RWPE2 (cell line): ENCODE measurements at regions not wholly inside any gene's neighbourhood (a gene's known extent, or its start where the extent isn't known, plus 50 kb on each side); places are given as distances from the start of the nearest gene placed in this dataset.

ENCODE experiments used
- ATAC-seq: fragments of 200-7000 bp; cut with Tn5 transposase; 3 replicates; pipeline ENCODE4 v1.9.1; 2021; ENCODE audit warnings: low read depth
- DNase-seq: peaks from one replicate; pipeline ENCODE4 v3.0.0-alpha.2; 2020; ENCODE audit warnings: low spot score
- H3K27ac ChIP-seq: fragments of 450-650 bp; 2 replicates; pipeline ENCODE4 v1.5.1; 2017; ENCODE audit warnings: mild to moderate bottlenecking; ENCODE audit not compliant: poor library complexity, severe bottlenecking
- H3K27me3 ChIP-seq: fragments of 250-450 bp; sonication (Bioruptor Pico); 2 replicates; pipeline ENCODE4 v1.5.1; 2021; ENCODE audit warnings: mild to moderate bottlenecking, moderate library complexity; ENCODE audit not compliant: insufficient read depth, poor library complexity, severe bottlenecking
- H3K36me3 ChIP-seq: fragments of 250-450 bp; sonication (Bioruptor Pico); 2 replicates; pipeline ENCODE4 v1.5.1; 2020; ENCODE audit warnings: low read depth, mild to moderate bottlenecking, moderate library complexity
- H3K4me1 ChIP-seq: fragments of 250-450 bp; sonication (Bioruptor Pico); 2 replicates; pipeline ENCODE4 v1.5.1; 2021; ENCODE audit warnings: mild to moderate bottlenecking, moderate library complexity; ENCODE audit not compliant: insufficient read depth, poor library complexity, severe bottlenecking
- H3K4me3 ChIP-seq: fragments of 250-450 bp; sonication (Bioruptor Pico); 2 replicates; pipeline ENCODE4 v1.5.1; 2021; ENCODE audit warnings: mild to moderate bottlenecking, moderate library complexity; ENCODE audit not compliant: severe bottlenecking
- H3K9me3 ChIP-seq: fragments of 250-450 bp; sonication (Bioruptor Pico); 2 replicates; pipeline ENCODE4 v1.5.1; 2021; ENCODE audit warnings: mild to moderate bottlenecking, moderate library complexity; ENCODE audit not compliant: severe bottlenecking
- CTCF ChIP-seq: fragments of 450-650 bp; IDR thresholded peaks from one replicate; pipeline ENCODE4 v1.5.1; 2017; ENCODE audit warnings: mild to moderate bottlenecking, moderate library complexity; ENCODE audit not compliant: poor library complexity, severe bottlenecking

GRCh38 chr9:71361357-71361756 lies 239.9 kb upstream of the TRPM3 start:
- no peak overlapping the region for H3K4me3 ChIP-seq
- H3K9me3 ChIP-seq: no peaks in the 10 kb centered on the region
- H3K4me1 ChIP-seq: no peaks in the 10 kb centered on the region
- H3K27ac ChIP-seq: no peak overlapping the region
- no peak for TF ChIP-seq CTCF
- no peak for DNase-seq
- ATAC-seq: no peak
- H3K27me3 ChIP-seq: no peaks in the 10 kb centered on the region
- H3K36me3 ChIP-seq: no peaks in the 10 kb centered on the region

- ATAC-seq (no peak), DNase-seq (no peak)
- no peaks in the 10 kb centered on the region for H3K4me1 ChIP-seq
- H3K9me3 ChIP-seq: no peaks in the 10 kb centered on the region
- no peaks in the 10 kb centered on the region for H3K36me3 ChIP-seq
- H3K4me3 ChIP-seq: no peak overlapping the region
- H3K27ac ChIP-seq: no peak overlapping the region
- no peaks in the 10 kb centered on the region for H3K27me3 ChIP-seq
- no peak for TF ChIP-seq CTCF
Measured at GRCh38 chr9:71357346-71357745, 235.9 kb upstream of the TRPM3 start.

- Histone ChIP-seq H3K9me3 (no peaks in the 10 kb centered on the region), H3K27ac (no peak overlapping the region), H3K4me3 (no peak overlapping the region), H3K27me3 (no peaks in the 10 kb centered on the region), H3K4me1 (no peaks in the 10 kb centered on the region), H3K36me3 (no peaks in the 10 kb centered on the region)
- DNase-seq: no peak
- ATAC-seq: no peak
- no peak for TF ChIP-seq CTCF
Measured at GRCh38 chr9:71355884-71356283, 234.5 kb upstream of the TRPM3 start.

GRCh38 chr9:71353720-71354119 lies 232.3 kb upstream of the TRPM3 start:
- TF ChIP-seq CTCF: no peak
- no peaks in the 10 kb centered on the region for H3K27me3 ChIP-seq
- DNase-seq (no peak), ATAC-seq (no peak)
- H3K36me3 ChIP-seq: no peaks in the 10 kb centered on the region
- no peak overlapping the region for H3K27ac ChIP-seq
- no peaks in the 10 kb centered on the region for H3K4me1 ChIP-seq
- no peaks in the 10 kb centered on the region for H3K9me3 ChIP-seq
- H3K4me3 ChIP-seq: no peak overlapping the region

- no peaks in the 10 kb centered on the region for H3K9me3 ChIP-seq
- H3K27ac ChIP-seq: no peak overlapping the region
- no peak for DNase-seq
- H3K27me3 ChIP-seq: no peaks in the 10 kb centered on the region
- ATAC-seq: no peak
- no peaks in the 10 kb centered on the region for H3K36me3 ChIP-seq
- H3K4me3 ChIP-seq: no peak overlapping the region
- TF ChIP-seq CTCF: no peak
- no peaks in the 10 kb centered on the region for H3K4me1 ChIP-seq
Measured at GRCh38 chr9:71352837-71353236, 231.4 kb upstream of the TRPM3 start.
